Breast epithelium (tissue), 3 donors: ENCODE measurements at regions not wholly inside any gene's neighbourhood (a gene's known extent, or its start where the extent isn't known, plus 50 kb on each side); places are given as distances from the start of the nearest gene placed in this dataset.

Experiments used
- POLR2A ChIP-seq: fragments of 450-650 bp; IDR thresholded peaks from one replicate; pipeline ENCODE4 v1.6.1; 2016; ENCODE audit warnings: antibody characterized with exemption, mild to moderate bottlenecking, moderate library complexity
- TF ChIP-seq, protein P1 (sequence below), 3 donors: fragments of 450-650 bp; IDR thresholded peaks; one replicate each; pipeline ENCODE4 v1.5.1; 2016 to 2017; ENCODE audit warnings: antibody characterized with exemption in 3 of 3, mild to moderate bottlenecking in 3 of 3, moderate library complexity in 3 of 3

DNA sequence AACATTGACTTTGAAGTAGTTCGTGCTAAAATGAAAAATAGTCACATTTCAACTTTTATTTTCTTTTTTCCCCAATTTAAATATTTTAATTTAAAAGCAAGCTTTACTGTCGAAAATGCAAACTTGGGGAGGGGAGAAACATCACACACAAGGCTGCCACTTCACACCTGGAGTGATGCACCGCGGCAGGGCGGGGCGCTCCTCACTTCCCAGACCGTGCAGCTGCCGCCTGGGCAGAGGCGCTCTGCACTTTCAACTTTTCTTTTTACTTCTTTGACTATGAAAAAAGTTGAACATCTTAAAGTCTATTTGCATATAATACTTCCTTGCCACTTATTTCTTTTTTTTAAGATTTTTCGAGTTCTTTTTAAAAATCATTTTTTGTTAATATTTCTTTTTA is 993.3 kb upstream of the GJE1 start:
- TF ChIP-seq, protein P1, sequence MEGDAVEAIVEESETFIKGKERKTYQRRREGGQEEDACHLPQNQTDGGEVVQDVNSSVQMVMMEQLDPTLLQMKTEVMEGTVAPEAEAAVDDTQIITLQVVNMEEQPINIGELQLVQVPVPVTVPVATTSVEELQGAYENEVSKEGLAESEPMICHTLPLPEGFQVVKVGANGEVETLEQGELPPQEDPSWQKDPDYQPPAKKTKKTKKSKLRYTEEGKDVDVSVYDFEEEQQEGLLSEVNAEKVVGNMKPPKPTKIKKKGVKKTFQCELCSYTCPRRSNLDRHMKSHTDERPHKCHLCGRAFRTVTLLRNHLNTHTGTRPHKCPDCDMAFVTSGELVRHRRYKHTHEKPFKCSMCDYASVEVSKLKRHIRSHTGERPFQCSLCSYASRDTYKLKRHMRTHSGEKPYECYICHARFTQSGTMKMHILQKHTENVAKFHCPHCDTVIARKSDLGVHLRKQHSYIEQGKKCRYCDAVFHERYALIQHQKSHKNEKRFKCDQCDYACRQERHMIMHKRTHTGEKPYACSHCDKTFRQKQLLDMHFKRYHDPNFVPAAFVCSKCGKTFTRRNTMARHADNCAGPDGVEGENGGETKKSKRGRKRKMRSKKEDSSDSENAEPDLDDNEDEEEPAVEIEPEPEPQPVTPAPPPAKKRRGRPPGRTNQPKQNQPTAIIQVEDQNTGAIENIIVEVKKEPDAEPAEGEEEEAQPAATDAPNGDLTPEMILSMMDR (IDR thresholded peaks at IDR 0.05): no peak
- no peak for TF ChIP-seq POLR2A
